ENCODE measurements at regions not wholly inside any gene's neighbourhood (a gene's known extent, or its start where the extent isn't known, plus 50 kb on each side); places are given as distances from the start of the nearest gene placed in this dataset.

GRCh38 chr4:19694812-19695211, 556.9 kb upstream of the SLIT2 start:
- no peak for DNase-seq

GRCh38 chr4:19693936-19694570, 557.7 kb upstream of the SLIT2 start:
- DNase-seq = no peak

- no peak for DNase-seq
Observed at GRCh38 chr4:19689511-19689910, 562.2 kb upstream of the SLIT2 start.

- no peak for DNase-seq
Observed at GRCh38 chr4:19686456-19686855, 565.2 kb upstream of the SLIT2 start.

- DNase-seq = no peak
Observed at GRCh38 chr4:19684084-19684483, 567.6 kb upstream of the SLIT2 start.

GRCh38 chr4:19683426-19683825, 568.3 kb upstream of the SLIT2 start:
- DNase-seq = no peak

GRCh38 chr4:19677211-19677610, 574.5 kb upstream of the SLIT2 start:
- no peak for DNase-seq

GRCh38 chr4:19675172-19675811, 576.4 kb upstream of the SLIT2 start:
- DNase-seq = no peak

GRCh38 chr4:19659101-19659500, 592.6 kb upstream of the SLIT2 start:
- DNase-seq = no peak

- no peak for DNase-seq
Observed at GRCh38 chr4:19657856-19658255, 593.8 kb upstream of the SLIT2 start.

GRCh38 chr4:19655666-19656065, 596.0 kb upstream of the SLIT2 start:
- DNase-seq = no peak

GRCh38 chr4:19650903-19651864, 600.5 kb upstream of the SLIT2 start:
- DNase-seq = no peak

GRCh38 chr4:19645589-19645988, 606.1 kb upstream of the SLIT2 start:
- DNase-seq = no peak

- no peak for DNase-seq
Observed at GRCh38 chr4:19636451-19636850, 615.3 kb upstream of the SLIT2 start.

- no peak for DNase-seq
Observed at GRCh38 chr4:19631814-19632213, 619.9 kb upstream of the SLIT2 start.

GRCh38 chr4:19623866-19624265, 627.8 kb upstream of the SLIT2 start:
- DNase-seq = no peak

GRCh38 chr4:19615086-19615689, 636.5 kb upstream of the SLIT2 start:
- peak; percentile 45 for DNase-seq

GRCh38 chr4:19614171-19614570, 637.5 kb upstream of the SLIT2 start:
- no peak for DNase-seq

GRCh38 chr4:19596342-19596741, 655.4 kb upstream of the SLIT2 start:
- no peak for DNase-seq

GRCh38 chr4:19592391-19592790, 659.3 kb upstream of the SLIT2 start:
- DNase-seq = no peak

- DNase-seq = no peak
Observed at GRCh38 chr4:19583827-19584569, 667.7 kb upstream of the SLIT2 start.

- DNase-seq = no peak
Observed at GRCh38 chr4:19580095-19580494, 671.6 kb upstream of the SLIT2 start.

GRCh38 chr4:19579608-19580007, 672.1 kb upstream of the SLIT2 start:
- no peak for DNase-seq
